ENCODE measurements at regions not wholly inside any gene's neighbourhood (a gene's known extent, or its start where the extent isn't known, plus 50 kb on each side); places are given as distances from the start of the nearest gene placed in this dataset.

GRCh38 chr5:117188211-117188610 is 613.6 kb upstream of the SEMA6A start:
- CTCF ChIA-PET, result no interaction called here
- peaks cover 3% of the 10 kb centered on the region for H3K9me3 Mint-ChIP-seq
- H3K4me3 Mint-ChIP-seq, result no peak overlapping the region
- no peaks in the 10 kb centered on the region for H3K36me3 Mint-ChIP-seq (ENCODE audit: low read depth)
- no peaks in the 10 kb centered on the region for H3K4me1 Mint-ChIP-seq
- intact Hi-C loops (cut with micrococcal nuclease), result no loop called here
- no peak for DNase-seq
- no peak overlapping the region for H3K27ac Mint-ChIP-seq
- ATAC-seq (ENCODE audit: low read depth), result no peak
- TF ChIP-seq, protein P1, sequence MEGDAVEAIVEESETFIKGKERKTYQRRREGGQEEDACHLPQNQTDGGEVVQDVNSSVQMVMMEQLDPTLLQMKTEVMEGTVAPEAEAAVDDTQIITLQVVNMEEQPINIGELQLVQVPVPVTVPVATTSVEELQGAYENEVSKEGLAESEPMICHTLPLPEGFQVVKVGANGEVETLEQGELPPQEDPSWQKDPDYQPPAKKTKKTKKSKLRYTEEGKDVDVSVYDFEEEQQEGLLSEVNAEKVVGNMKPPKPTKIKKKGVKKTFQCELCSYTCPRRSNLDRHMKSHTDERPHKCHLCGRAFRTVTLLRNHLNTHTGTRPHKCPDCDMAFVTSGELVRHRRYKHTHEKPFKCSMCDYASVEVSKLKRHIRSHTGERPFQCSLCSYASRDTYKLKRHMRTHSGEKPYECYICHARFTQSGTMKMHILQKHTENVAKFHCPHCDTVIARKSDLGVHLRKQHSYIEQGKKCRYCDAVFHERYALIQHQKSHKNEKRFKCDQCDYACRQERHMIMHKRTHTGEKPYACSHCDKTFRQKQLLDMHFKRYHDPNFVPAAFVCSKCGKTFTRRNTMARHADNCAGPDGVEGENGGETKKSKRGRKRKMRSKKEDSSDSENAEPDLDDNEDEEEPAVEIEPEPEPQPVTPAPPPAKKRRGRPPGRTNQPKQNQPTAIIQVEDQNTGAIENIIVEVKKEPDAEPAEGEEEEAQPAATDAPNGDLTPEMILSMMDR (IDR thresholded peaks at IDR 0.05), result no peak
- POLR2A ChIA-PET, result no interaction called here
- H3K27me3 Mint-ChIP-seq, result no peaks in the 10 kb centered on the region

GRCh38 chr5:117186751-117187150 is 612.1 kb upstream of the SEMA6A start:
- POLR2A ChIA-PET, result no interaction called here
- CTCF ChIA-PET, result no interaction called here
- Mint-ChIP-seq H3K4me3 (no peak overlapping the region), H3K27ac (no peak overlapping the region), H3K27me3 (no peaks in the 10 kb centered on the region), H3K9me3 (peaks cover 2% of the 10 kb centered on the region), H3K4me1 (no peaks in the 10 kb centered on the region), H3K36me3 (ENCODE audit: low read depth) (no peaks in the 10 kb centered on the region)
- TF ChIP-seq, protein P1 (IDR thresholded peaks at IDR 0.05), result no peak
- intact Hi-C loops (cut with micrococcal nuclease), result no loop called here
- DNase-seq (no peak), ATAC-seq (ENCODE audit: low read depth) (no peak)

DNA sequence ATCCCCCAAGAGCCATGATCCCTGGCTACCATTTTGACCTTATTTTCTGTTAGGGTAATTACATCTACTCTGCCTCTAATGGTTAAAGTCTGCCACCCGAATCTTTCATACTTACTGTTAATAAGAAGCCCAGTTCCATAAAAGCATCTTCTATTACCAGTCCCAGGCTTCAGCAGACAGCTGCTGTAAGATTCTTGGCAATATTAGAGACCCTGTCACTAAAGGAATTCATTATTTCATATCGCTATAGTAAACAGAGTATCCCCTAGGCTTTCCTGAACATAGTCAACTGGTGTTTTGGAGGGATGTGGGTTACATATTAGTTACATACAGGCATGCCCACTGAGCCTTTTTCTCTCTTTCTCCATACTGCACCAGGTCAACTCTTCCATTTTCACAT is 608.7 kb upstream of the SEMA6A start:
- H3K4me3 Mint-ChIP-seq, result no peak overlapping the region
- H3K4me1 Mint-ChIP-seq, result no peaks in the 10 kb centered on the region
- H3K36me3 Mint-ChIP-seq (ENCODE audit: low read depth), result no peaks in the 10 kb centered on the region
- H3K27ac Mint-ChIP-seq, result no peak overlapping the region
- no peak for ATAC-seq (ENCODE audit: low read depth)
- peaks cover 2% of the 10 kb centered on the region for H3K9me3 Mint-ChIP-seq
- H3K27me3 Mint-ChIP-seq, result no peaks in the 10 kb centered on the region
- ChIA-PET CTCF (no interaction called here), POLR2A (no interaction called here)
- TF ChIP-seq, protein P1 (IDR thresholded peaks at IDR 0.05), result no peak
- intact Hi-C loops (cut with micrococcal nuclease), result no loop called here
- DNase-seq, result no peak

- intact Hi-C loops (cut with micrococcal nuclease), result no loop called here
- Mint-ChIP-seq H3K4me3 (no peak overlapping the region), H3K27me3 (no peaks in the 10 kb centered on the region), H3K36me3 (ENCODE audit: low read depth) (no peaks in the 10 kb centered on the region), H3K9me3 (peaks cover 2% of the 10 kb centered on the region), H3K27ac (no peak overlapping the region), H3K4me1 (no peaks in the 10 kb centered on the region)
- POLR2A ChIA-PET, result no interaction called here
- no peak for DNase-seq
- no peak for ATAC-seq (ENCODE audit: low read depth)
- CTCF ChIA-PET, result no interaction called here
- TF ChIP-seq, protein P1 (IDR thresholded peaks at IDR 0.05), result no peak
These were observed 607.5 kb upstream of the SEMA6A start for GRCh38 chr5:117182104-117182503.

GRCh38 chr5:117177302-117177701 is 602.7 kb upstream of the SEMA6A start:
- ATAC-seq (ENCODE audit: low read depth), result no peak
- H3K4me1 Mint-ChIP-seq, result no peaks in the 10 kb centered on the region

More at GRCh38 chr5:117177302-117177701, 602.7 kb upstream of the SEMA6A start:
- Mint-ChIP-seq H3K27me3 (no peaks in the 10 kb centered on the region), H3K9me3 (peaks cover 2% of the 10 kb centered on the region), H3K27ac (no peak overlapping the region), H3K4me3 (no peak overlapping the region), H3K36me3 (ENCODE audit: low read depth) (no peaks in the 10 kb centered on the region)
- intact Hi-C loops (cut with micrococcal nuclease), result no loop called here
- ChIA-PET POLR2A (no interaction called here), CTCF (no interaction called here)
- no peak for DNase-seq
- TF ChIP-seq, protein P1 (IDR thresholded peaks at IDR 0.05), result no peak

All from activated B cell treated with CpG ODN at 0.5 μM for 24 hours (primary cell).